Heart left ventricle (tissue), 16 donors: ENCODE measurements at regions not wholly inside any gene's neighbourhood (a gene's known extent, or its start where the extent isn't known, plus 50 kb on each side); places are given as distances from the start of the nearest gene placed in this dataset.

Experiments used
- ATAC-seq, 4 donors: fragments of 200-7000 bp; cut with Tn5 transposase; one replicate each; pipeline ENCODE4 v1.9.1; 2020 to 2022; ENCODE audit warnings: moderate library complexity in 4 of 4, mild to moderate bottlenecking in 3 of 4, moderate number of reproducible peaks in 1 of 4
- DNase-seq, 5 donors: peaks; one replicate each; pipeline ENCODE4 v3.0.0-alpha.2; 2020
- H3K27ac ChIP-seq, 12 donors: fragments of 200-600 bp; sonication (generic) in 4 of 12; one replicate each; pipeline versions ENCODE4 v1.5.0 to v1.8.0; 2016 to 2022; ENCODE audit warnings: mild to moderate bottlenecking in 2 of 12
- H3K27me3 ChIP-seq, 9 donors: fragments of 200-600 bp; sonication (generic) in 2 of 9; one replicate each; pipeline versions ENCODE4 v1.5.1 to v1.8.0; 2016 to 2022; ENCODE audit warnings: mild to moderate bottlenecking in 3 of 9
- H3K36me3 ChIP-seq, 9 donors: fragments of 200-600 bp; sonication (generic) in 2 of 9; one replicate each; pipeline versions ENCODE4 v1.5.0 to v1.8.0; 2018 to 2022; ENCODE audit warnings: mild to moderate bottlenecking in 2 of 9
- H3K4me1 ChIP-seq, 12 donors: fragments of 200-600 bp; sonication (generic) in 4 of 12; one replicate each; pipeline versions ENCODE4 v1.5.0 to v1.8.0; 2016 to 2022; ENCODE audit warnings: mild to moderate bottlenecking in 3 of 12
- H3K4me3 ChIP-seq, 12 donors: fragments of 200-600 bp; sonication (generic) in 4 of 12; one replicate each; pipeline versions ENCODE4 v1.5.0 to v1.8.0; 2017 to 2022; ENCODE audit warnings: mild to moderate bottlenecking in 9 of 12, moderate library complexity in 4 of 12
- H3K9me3 ChIP-seq, 12 donors: fragments of 200-600 bp; sonication (generic) in 4 of 12; one replicate each; pipeline versions ENCODE4 v1.5.0 to v1.8.0; 2016 to 2022; ENCODE audit warnings: mild to moderate bottlenecking in 1 of 12
- POLR2A ChIP-seq, 2 donors: fragments of 450-650 bp; IDR thresholded peaks; one replicate each; pipeline ENCODE4 v1.6.1; 2017; ENCODE audit warnings: antibody characterized with exemption in 2 of 2, mild to moderate bottlenecking in 2 of 2, moderate library complexity in 2 of 2
- WGBS, 4 donors: extraction: QIAGEN DNeasy Blood & Tissue Kit in 2 of 4; methylation state at CpG; one replicate each; pipeline versions ENCODE4 v1.1.5 to v1.1.7; 2013 to 2018; 5-methylcytosine and 5-hydroxymethylcytosine counted together
- intact Hi-C, 10 donors: fragments of 100-400 bp; cut with DNase I; formaldehyde crosslinking; loops; one replicate each; pipeline versions ENCODE4 v1.11.1 to v1.14.2; 2022
- TF ChIP-seq, protein P1 (sequence below), 12 donors: fragments of 200-600 bp; sonication (generic) in 4 of 12; IDR thresholded peaks; one replicate each; pipeline versions ENCODE4 v1.5.0 to v1.8.0; 2018 to 2022; ENCODE audit warnings: antibody characterized with exemption in 12 of 12, mild to moderate bottlenecking in 5 of 12
- donor health status: ischemic (EF 13 %, LVEDD 7.1; RV severe dilation, severe dysfunction).
- donor health status: healthy with polysubstance abuse.
- donor health status: DM: no; HTN: yes; CAD: no.
- donor health status: DM: no; HTN: no; CAD: no.
- donor health status: ischemic (EF 25% LVEDD 6.9; RV normal size, moderate dysfunction).
- donor health status: ischemic (EF 25% LVEDD 5.7; RV mildly dilated, moderate dysfunction).
- donor health status: healthy.
- donor health status: DM: yes; HTN: yes; CAD: no.
- donor health status: ischemic (EF 35%, LVEDD 5.7; RV mildly dilated, moderate dysfunction).
- donor health status: nonischemic (EF 11% LVEDD 7.7; RV severe dilation, severe dysfunction).
- donor health status: DM: yes; HTN: yes; CAD: no.
- donor health status: PGD.
- donor health status: ischemic (EF 29% LVEDD 5.4; RV normal size, mild dysfunction).
- donor health status: nonischemic (EF 23%, LVEDD 6.1; RV moderate dilation, normal function).

DNA sequence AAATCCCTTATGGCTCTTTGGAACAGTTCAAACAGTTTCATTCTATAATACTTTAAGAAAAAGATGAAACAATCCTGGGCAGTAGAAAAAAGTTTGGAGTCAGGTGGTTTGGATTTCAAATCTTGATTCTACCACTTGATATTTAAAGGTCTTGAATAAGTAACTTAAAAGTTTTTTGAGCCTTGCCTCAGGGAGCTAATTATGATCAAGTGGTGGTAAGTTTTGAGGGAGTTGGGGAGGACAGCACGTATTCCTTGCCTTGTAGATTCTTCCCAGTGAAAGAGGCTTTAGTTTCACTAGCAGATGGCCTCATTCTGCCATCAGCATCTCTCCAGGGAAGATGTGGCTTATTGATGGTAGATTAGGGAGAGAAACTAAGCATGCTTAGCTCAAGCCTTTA, 168.4 kb upstream of the CSNK1A1L start:
- no peaks in the 10 kb centered on the region for H3K27me3 ChIP-seq
- WGBS, 4 donors = 50 to 72% (median 61%) methylated on average over 1 of the region's 1 CpG

DNA sequence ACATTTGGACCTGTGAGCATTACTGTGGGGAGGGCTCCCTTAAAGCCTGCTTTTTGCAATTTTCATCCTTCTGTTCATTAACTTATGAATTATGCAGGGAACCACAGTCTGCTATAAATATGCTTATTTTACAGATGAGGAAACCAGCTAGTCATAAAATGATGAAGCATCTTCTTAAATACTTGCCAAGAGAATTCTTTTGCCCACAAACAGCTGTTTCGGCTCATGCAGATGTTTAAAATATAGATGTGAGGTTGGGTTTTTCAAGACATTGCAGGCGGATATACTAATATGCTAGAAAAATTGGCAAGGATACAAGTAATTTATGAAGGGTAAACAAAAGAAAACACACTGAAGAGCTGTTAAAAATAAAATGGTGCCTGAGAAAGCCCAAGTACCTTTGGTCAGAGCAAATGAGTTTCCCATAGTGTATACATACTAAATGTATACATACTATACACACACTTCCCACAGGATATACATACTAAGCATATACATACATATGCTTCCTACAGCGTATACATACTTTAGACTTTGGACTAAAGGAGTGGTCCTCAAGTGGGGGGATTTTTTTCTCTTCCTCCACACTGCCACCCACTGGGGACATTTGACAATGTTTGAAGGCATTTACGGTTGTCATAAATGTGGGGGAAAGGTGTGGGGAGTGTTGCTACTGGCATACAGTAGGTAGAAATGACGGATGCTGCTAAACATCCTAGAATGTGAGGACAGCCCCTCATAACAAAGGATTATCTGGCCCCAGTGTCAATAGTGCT, 164.9 kb upstream of the CSNK1A1L start:
- 82 to 93% (median 88%) methylated on average over 5 of the region's 5 CpGs for WGBS, 4 donors
- no peak overlapping the region for H3K4me3 ChIP-seq
- no peak overlapping the region for H3K27ac ChIP-seq
- H3K27me3 ChIP-seq = no peaks in the 10 kb centered on the region
- TF ChIP-seq POLR2A (IDR thresholded peaks at IDR 0.05) = no peak
- TF ChIP-seq, protein P1, sequence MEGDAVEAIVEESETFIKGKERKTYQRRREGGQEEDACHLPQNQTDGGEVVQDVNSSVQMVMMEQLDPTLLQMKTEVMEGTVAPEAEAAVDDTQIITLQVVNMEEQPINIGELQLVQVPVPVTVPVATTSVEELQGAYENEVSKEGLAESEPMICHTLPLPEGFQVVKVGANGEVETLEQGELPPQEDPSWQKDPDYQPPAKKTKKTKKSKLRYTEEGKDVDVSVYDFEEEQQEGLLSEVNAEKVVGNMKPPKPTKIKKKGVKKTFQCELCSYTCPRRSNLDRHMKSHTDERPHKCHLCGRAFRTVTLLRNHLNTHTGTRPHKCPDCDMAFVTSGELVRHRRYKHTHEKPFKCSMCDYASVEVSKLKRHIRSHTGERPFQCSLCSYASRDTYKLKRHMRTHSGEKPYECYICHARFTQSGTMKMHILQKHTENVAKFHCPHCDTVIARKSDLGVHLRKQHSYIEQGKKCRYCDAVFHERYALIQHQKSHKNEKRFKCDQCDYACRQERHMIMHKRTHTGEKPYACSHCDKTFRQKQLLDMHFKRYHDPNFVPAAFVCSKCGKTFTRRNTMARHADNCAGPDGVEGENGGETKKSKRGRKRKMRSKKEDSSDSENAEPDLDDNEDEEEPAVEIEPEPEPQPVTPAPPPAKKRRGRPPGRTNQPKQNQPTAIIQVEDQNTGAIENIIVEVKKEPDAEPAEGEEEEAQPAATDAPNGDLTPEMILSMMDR (IDR thresholded peaks at IDR 0.05) = no peak
- intact Hi-C loops = no loop called here
- DNase-seq = no peak
- H3K4me1 ChIP-seq = no peaks in the 10 kb centered on the region
- ATAC-seq = no peak
- H3K36me3 ChIP-seq = no peaks in the 10 kb centered on the region
- H3K9me3 ChIP-seq = peaks cover 0 to 32% (median 9%) of the 10 kb centered on the region in 12 donors

More for the DNA sequence above, 168.4 kb upstream of the CSNK1A1L start:
- Histone ChIP-seq H3K9me3 (peaks cover 0 to 32% (median 9%) of the 10 kb centered on the region in 12 donors), H3K36me3 (no peaks in the 10 kb centered on the region), H3K27ac (no peak overlapping the region), H3K4me3 (no peak overlapping the region), H3K4me1 (no peaks in the 10 kb centered on the region)
- DNase-seq (no peak), ATAC-seq (no peak)
- intact Hi-C loops = no loop called here
- TF ChIP-seq, protein P1 (IDR thresholded peaks at IDR 0.05) = no peak
- no peak for TF ChIP-seq POLR2A (IDR thresholded peaks at IDR 0.05)

DNA sequence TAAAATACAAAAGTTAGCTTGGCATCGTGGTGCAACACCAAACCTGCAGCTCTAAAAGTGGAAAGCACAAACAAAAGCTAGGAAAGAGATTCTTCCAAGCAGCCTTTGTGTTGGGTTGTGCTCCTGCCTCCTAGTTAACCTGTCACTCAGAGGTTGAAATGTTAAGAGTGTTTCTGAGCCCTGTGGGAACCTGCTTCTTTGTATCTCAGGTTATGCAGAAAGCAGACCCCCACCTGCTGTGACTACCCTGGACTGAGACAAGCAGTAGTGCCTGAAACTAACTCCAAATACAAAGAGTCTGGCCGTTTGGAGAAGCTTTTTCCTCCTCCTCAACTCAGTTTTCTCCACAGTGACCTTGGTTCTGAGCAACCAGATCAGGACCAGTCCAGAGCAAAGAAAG, 158.4 kb upstream of the CSNK1A1L start:
- Histone ChIP-seq H3K27me3 (no peaks in the 10 kb centered on the region), H3K4me1 (no peaks in the 10 kb centered on the region), H3K36me3 (no peaks in the 10 kb centered on the region), H3K27ac (no peak overlapping the region), H3K9me3 (peaks cover 0 to 31% (median 13%) of the 10 kb centered on the region in 12 donors), H3K4me3 (no peak overlapping the region)
- ATAC-seq (no peak), DNase-seq (no peak)
- intact Hi-C loops = no loop called here
- 41 to 56% (median 47%) methylated on average over 2 of the region's 2 CpGs for WGBS, 4 donors
- TF ChIP-seq, protein P1 (IDR thresholded peaks at IDR 0.05) = no peak
- TF ChIP-seq POLR2A (IDR thresholded peaks at IDR 0.05) = no peak

DNA sequence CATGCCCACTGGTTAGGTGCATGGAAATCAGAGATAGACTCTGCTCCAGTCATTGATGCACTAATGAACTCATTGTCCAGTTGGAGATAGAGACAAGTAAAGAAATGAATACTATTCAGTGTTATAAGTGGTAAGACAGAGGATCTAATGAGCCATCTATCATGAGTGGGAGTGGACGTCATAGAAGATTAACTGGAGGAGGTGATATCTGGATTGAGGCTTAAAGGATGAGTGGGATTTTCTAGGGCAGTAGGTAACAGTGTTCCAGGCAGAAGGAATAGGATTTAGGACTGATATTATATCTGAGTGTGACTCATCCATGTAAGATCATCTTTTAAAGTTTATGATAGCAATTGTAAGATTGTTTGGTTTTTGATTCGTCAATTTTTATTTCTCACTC, 152.2 kb upstream of the CSNK1A1L start:
- 50 to 74% (median 72%) methylated on average over 2 of the region's 2 CpGs for WGBS, 4 donors
- H3K36me3 ChIP-seq = no peaks in the 10 kb centered on the region
- TF ChIP-seq, protein P1 (IDR thresholded peaks at IDR 0.05) = no peak
- no peak for TF ChIP-seq POLR2A (IDR thresholded peaks at IDR 0.05)
- DNase-seq (no peak), ATAC-seq (no peak)
- no peak overlapping the region for H3K4me3 ChIP-seq
- no peaks in the 10 kb centered on the region for H3K27me3 ChIP-seq
- intact Hi-C loops = no loop called here
- no peaks in the 10 kb centered on the region for H3K4me1 ChIP-seq
- peaks cover 0 to 31% (median 13%) of the 10 kb centered on the region in 12 donors for H3K9me3 ChIP-seq
- no peak overlapping the region for H3K27ac ChIP-seq
